Choroid plexus epithelial cell (primary cell): ENCODE measurements at regions not wholly inside any gene's neighbourhood (a gene's known extent, or its start where the extent isn't known, plus 50 kb on each side); places are given as distances from the start of the nearest gene placed in this dataset.

ENCODE experiments used
- DNase-seq: peaks from one replicate; pipeline ENCODE4 v3.0.0-alpha.2; 2010; ENCODE audit warnings: low read depth
- H3K4me3 ChIP-seq: 2 replicates; pipeline ENCODE4 v1.5.1; 2011; ENCODE audit warnings: low read depth, mild to moderate bottlenecking, control low read depth, low read length, moderate library complexity
- TF ChIP-seq, protein P1 (sequence below): conservative IDR thresholded peaks from 2 replicates; pipeline ENCODE4 v1.5.1; 2011; ENCODE audit warnings: low read depth, mild to moderate bottlenecking, control low read depth, inconsistent platforms, low read length, moderate library complexity

DNA sequence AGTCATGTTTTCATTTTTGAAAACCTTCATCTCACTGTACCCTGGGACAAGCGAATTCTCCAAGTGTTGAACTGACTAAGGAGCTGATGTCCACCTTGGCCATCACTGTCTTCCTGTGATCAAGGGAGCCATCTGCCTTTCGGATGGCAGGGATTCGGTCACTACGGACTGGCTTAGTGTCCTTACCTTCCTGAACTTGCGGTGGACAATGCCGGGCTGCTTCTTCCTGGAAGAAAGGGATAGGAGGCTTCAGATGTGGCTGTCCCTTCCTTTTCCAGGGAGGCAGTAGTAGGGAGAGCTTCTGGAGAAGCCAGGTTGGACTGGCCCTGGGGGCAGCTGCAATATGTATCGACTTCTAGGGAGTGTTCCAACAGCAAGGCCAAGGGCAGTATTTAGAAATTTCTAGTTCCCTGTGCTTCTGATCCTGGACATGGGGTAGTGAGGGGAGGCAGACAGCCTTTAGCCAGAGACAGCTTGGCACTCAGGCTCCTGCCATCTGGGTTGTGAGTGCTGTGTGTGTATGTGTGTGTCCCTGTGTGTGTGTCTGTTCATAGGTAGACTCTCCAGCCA lies 114.6 kb downstream of the IER5 start:
- H3K4me3 ChIP-seq, result no peak overlapping the region
- TF ChIP-seq, protein P1, sequence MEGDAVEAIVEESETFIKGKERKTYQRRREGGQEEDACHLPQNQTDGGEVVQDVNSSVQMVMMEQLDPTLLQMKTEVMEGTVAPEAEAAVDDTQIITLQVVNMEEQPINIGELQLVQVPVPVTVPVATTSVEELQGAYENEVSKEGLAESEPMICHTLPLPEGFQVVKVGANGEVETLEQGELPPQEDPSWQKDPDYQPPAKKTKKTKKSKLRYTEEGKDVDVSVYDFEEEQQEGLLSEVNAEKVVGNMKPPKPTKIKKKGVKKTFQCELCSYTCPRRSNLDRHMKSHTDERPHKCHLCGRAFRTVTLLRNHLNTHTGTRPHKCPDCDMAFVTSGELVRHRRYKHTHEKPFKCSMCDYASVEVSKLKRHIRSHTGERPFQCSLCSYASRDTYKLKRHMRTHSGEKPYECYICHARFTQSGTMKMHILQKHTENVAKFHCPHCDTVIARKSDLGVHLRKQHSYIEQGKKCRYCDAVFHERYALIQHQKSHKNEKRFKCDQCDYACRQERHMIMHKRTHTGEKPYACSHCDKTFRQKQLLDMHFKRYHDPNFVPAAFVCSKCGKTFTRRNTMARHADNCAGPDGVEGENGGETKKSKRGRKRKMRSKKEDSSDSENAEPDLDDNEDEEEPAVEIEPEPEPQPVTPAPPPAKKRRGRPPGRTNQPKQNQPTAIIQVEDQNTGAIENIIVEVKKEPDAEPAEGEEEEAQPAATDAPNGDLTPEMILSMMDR, result no peak

DNA sequence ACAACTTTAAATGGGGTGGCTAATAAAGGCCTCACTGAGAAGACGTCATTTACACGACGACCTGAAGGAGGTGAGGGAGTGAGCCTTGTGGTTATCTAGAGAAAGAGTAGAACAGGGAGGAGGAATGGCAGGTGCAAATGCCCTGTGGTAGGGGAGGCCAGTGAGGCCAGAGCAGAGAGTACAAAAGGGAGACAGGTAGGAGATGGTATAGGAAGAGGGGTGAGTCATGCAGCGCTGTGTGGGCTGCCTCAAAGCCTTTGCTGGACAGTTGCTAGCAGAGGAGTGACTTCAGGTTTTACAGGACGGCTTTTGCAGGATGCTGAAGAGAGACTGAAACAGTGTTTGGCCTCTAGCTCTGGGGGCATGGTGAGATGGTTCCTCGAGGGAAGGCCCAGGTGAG lies 116.0 kb downstream of the IER5 start:
- TF ChIP-seq, protein P1, result no peak
- H3K4me3 ChIP-seq, result no peak overlapping the region
- DNase-seq, result no peak

More for the DNA sequence above, 114.6 kb downstream of the IER5 start:
- no peak for DNase-seq

DNA sequence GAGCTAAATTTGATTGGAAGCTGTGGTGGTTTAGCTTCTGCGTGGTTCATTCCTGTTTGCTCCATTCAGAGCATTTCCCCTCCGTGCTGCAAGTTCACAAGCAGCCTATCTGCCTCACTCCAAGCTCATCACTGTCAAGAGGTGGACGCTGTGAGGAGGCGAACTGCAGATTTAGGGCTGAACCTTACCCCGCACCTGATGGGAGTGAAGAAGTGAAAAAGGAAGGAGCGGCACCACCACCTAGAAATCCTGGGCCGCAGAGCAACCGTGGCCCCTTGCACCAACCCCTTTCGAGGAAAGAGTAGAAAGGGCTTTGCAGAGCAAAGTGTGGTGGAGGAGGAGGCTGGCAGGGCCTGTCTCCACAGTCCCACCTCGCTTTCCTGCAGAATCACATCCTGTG lies 117.4 kb downstream of the IER5 start:
- TF ChIP-seq, protein P1, result no peak
- H3K4me3 ChIP-seq, result no peak overlapping the region
- DNase-seq, result no peak

DNA sequence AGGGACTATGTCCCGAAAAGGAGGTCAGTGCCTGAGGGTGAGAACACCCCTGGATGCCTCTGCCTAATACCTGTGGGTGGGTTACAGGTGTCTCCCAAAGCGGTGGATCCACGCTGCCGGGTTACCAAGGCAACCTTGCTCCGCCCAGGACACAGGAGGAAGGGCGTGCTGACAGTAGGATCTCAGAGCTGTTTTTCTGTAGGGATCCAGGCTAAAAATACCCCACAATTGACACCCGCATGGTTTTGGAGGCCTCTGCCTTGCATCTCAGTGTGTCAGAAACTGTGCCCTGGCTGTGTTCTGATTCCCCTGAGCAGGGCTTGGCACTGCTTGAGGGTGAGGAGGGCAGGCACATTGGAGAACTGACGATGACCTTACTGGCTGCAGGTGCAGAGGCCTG lies 118.0 kb downstream of the IER5 start:
- TF ChIP-seq, protein P1, result no peak
- no peak overlapping the region for H3K4me3 ChIP-seq

DNA sequence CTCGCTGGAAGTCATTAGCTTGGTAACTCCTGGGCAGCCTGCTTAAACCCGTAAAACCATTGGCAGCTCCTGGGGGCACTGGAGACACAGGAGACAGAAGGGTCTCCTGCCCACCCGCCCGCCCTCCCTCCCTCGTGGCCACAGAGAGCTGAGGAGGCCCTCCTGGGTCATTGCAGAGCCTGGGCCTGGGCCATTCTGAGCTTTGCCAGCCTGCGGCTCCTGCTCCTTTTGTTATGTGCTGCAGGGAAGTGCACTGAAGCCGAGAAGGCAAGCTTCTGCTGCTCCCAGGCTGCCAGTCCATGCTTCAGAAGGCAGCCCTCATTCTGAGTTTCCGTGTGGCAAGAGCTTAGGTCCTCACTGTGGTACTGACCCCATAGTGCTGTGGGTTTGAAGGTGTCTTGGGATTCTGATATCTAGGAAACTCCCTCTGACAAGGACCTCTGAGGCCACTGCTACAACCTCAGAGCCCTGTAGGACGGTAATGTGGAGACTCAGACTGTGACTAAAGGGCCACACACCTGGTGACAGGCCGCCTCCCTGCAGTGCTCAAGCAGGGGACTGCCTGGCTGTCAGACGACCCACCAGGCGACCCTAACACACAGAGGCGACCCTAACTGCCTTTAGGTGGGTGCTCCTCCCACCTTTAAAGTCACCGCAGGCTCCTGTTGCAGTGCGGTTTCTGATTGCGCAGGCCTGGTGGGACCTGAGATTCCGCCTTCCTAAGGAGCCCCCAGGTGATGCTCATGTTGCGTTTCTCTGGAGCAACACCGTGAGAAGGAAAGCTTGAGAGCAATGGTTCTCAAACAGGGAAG lies 118.7 kb downstream of the IER5 start:
- no peak overlapping the region for H3K4me3 ChIP-seq
- TF ChIP-seq, protein P1, result no peak
- no peak for DNase-seq

More for the DNA sequence above, 118.0 kb downstream of the IER5 start:
- no peak for DNase-seq

DNA sequence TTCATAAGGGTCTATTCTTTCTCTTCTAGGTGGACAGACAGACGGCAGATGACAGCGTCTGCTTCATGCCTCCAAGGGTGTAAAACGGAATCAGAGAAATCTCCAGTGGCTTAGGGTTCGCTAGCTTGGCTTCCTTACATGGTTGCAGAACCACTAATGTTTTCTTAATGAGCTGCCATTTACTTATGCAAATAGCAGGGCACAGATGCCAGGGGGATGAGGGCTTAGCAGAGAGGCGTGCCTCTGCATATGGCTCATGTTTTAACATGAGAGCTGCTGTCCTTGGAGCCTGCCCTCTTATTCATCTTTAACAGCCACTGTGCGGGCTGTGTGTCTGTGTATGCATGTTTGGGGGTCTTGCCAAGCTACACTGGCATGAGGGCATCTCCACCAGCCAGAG lies 119.6 kb downstream of the IER5 start:
- TF ChIP-seq, protein P1, result no peak
- no peak overlapping the region for H3K4me3 ChIP-seq
- DNase-seq, result no peak

DNA sequence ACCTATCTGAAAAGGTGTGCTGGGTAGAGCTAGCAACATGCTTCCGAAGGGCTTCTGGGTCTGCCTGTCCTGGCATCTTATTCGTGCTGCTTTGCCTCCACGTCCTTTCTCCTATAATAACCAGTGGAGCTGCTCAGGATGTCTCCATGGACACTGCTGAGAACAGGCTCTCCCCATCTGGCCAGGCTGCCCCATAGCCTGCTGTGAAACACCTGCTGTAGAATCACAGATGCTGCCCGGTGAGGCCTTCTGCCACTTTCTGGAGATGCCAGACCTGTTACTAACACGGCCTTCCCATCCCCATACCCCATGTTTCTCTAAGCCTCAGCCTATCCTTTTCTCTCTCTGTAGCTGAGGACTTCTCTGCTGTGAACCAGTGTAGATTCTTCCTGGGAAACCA lies 120.5 kb downstream of the IER5 start:
- DNase-seq, result no peak
- TF ChIP-seq, protein P1, result no peak
- H3K4me3 ChIP-seq, result no peak overlapping the region
